UCSD-AML1 (cell line): ENCODE measurements at regions not wholly inside any gene's neighbourhood (a gene's known extent, or its start where the extent isn't known, plus 50 kb on each side); places are given as distances from the start of the nearest gene placed in this dataset.
"Not testable (repeated sequence)": the region's sequence is repeated elsewhere in the genome, so short reads cannot be mapped to it uniquely, and the experiment has no call there.

ENCODE experiments used
- DNase-seq: peaks from one replicate; lab custom pipeline; 2025; ENCODE audit not compliant: unreplicated experiment; lab: John Stamatoyannopoulos, UW

GRCh38 chrX:76774912-76775311 is 347.4 kb downstream of the MAGEE1 start:
- not testable (repeated sequence) for DNase-seq

- no peak for DNase-seq
Observed at GRCh38 chrX:76796311-76796710, 368.8 kb downstream of the MAGEE1 start.

GRCh38 chrX:76802708-76803107 is 375.2 kb downstream of the MAGEE1 start:
- DNase-seq: no peak

- DNase-seq: no peak
Observed at GRCh38 chrX:76815754-76816153, 388.2 kb downstream of the MAGEE1 start.

DNA sequence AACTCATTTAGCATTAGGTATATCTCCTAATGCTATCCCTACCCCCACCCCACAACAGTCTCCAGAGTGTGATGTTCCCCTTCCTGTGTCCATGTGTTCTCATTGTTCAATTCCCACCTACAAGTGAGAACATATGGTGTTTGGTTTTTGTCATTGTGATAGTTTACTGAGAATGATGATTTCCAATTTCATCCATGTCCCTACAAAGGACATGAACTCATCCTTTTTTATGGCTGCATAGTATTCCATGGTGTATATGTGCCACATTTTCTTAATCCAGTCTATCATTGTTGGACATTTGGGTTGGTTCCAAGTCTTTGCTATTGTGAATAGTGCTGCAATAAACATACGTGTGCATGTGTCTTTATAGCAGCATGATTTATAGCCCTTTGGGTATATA is 389.8 kb downstream of the MAGEE1 start:
- not testable (repeated sequence) for DNase-seq

DNA sequence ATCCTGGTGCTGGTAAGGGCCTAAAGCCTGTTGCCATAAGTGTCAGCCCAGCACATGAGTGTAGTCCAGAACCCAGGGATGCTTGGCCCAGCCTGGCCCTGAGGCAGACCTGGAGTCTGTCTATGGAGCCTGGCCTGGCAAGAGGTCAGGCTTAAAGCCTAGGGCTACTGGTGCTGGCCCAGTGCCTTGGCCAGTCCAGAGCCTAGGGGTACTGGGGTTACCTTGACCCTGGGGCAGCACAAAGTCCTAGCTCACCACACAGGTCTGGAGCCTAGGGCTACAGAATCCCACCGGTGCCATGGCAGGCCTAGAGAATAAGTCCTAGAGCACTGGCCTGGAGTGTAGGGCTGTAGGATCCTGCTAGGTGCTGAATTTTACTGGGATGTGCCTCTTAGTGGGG is 393.8 kb downstream of the MAGEE1 start:
- DNase-seq: no peak

- no peak for DNase-seq
Observed at GRCh38 chrX:76827672-76828071, 400.2 kb downstream of the MAGEE1 start.

DNA sequence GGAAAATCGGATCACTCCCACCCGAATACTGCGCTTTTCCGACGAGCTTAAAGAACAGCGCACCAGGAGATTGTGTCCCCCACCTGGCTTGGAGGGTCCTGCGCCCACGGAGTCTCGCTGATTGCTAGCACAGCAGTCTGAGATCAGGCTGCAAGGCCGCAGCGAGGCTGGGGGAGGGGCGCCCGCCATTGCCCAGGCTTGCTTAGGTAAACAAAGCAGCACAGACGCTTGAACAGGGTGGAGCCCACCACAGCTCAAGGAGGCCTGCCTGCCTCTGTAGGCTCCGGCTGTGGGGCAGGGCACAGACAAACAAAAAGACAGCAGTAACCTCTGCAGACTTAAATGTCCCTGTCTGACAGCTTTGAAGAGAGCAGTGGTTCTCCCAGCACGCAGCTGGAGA is 413.4 kb downstream of the MAGEE1 start:
- DNase-seq: not testable (repeated sequence)

DNA sequence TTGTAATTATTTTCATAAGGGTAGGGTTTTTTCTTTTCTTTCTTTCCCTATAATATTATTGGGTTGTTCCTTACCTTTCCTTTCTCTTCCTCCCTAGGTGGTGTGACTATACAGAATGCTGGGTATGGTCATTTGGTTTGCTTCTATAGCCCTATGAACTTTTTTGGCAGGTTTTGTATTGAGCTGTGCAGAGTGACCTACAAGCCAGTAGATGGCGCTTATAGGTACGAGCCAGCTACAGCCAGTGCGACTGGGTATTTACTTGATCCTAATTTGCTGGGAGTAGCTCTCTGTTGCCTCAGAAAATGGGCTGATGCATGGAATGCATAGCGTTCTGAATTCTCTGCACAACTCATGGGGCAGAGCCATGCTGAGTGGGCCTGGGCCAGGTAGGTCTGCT is 423.3 kb downstream of the MAGEE1 start:
- no peak for DNase-seq

- no peak for DNase-seq
Observed at GRCh38 chrX:76862509-76862908, 435.0 kb downstream of the MAGEE1 start.

DNA sequence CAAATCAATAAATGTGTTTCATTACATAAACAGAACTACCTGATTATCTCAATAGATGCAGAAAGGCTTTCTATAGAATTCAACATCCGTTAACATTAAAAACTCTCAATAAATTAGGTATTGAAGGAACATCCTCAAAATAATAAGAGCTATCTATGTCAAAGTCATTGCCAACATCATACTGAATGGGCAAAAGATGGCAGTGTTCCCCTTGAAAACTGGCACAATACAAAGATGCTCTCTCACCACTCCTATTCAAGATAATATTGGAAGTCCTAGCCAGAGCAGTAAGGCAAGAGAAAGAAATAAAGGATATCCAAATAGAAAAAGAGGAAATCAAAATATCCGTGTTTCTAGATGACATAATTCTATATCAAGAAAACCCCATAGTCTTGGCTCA is 466.4 kb downstream of the MAGEE1 start:
- no peak for DNase-seq

GRCh38 chrX:76915836-76916235 is 488.3 kb downstream of the MAGEE1 start:
- DNase-seq: no peak

DNA sequence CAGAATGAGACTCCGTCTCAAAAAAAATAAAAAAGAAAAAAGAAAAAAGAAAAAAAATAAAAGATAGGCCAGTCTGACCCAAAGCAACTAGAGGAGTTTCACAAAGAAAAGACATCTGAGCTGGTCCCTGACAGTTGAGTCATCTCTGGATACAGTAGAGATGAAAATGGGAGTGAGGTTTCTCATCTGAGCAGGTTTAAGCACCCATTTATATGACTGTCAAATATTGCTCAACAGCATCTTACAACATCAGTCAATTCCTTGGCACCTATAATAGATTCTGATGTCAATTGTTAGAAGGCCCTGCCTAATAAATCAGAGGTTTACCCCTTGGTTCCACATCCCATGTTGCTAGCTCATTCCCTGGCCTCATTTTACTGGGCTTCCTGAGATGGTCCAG is 490.5 kb downstream of the MAGEE1 start:
- DNase-seq: no peak

DNA sequence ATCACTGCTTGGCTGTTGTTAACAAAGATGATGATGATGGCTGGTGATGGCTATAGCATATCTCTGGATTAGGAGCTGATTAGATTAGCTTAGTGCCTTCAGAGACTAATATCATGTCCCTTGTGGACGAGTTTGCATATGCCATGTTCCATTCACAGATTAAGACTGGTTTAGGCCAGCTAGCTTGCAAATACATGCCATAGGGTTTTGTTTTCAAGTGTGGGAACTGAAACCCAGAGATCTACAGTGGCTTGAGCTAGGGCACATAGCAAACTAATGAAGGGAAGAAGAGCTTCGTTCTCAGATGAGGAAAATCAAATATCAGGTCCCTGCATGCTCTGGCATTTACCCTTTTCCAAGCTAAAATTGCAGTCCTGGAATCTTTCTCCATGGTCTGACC is 492.3 kb downstream of the MAGEE1 start:
- DNase-seq: no peak

GRCh38 chrX:76920607-76921006 is 493.1 kb downstream of the MAGEE1 start:
- no peak for DNase-seq

GRCh38 chrX:76921176-76921575 is 493.7 kb downstream of the MAGEE1 start:
- DNase-seq: no peak

DNA sequence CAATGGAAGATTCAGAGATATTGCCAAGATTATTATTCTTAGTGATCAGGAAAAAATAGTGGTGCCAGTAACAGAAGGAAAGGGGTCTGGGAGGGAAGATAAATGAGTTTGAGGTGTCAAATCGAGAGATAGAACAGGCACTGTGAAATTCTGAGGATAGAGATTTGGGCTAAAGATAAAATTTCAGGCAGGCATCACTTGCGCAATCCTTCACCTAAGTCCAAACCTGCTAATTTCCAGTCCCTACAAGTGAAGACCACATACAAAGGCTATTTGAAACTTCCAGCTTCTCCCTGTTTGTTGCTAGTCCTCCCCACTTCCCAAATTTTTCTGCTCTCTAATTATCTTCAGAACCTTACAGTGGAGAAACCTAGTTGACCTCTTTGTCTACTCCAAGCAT is 494.6 kb downstream of the MAGEE1 start:
- no peak for DNase-seq

DNA sequence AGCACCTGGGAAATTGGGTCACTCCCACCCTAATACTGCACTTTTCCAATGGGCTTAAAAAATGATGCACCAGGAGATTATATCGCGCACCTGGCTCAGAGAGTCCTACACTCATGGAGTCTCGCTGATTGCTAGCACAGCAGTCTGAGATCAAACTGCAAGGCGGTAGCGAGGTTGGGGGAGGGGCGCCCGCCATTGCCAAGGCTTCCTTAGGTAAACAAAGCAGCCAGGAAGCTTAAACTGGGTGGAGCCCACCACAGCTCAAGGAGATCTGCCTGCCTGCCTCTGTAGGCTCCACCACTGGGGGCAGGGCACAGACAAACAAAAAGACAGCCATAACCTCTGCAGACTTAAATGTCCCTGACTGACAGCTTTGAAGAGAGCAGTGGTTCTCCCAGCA is 497.1 kb downstream of the MAGEE1 start:
- not testable (repeated sequence) for DNase-seq

GRCh38 chrX:76931518-76931917 is 504.0 kb downstream of the MAGEE1 start:
- DNase-seq: no peak

DNA sequence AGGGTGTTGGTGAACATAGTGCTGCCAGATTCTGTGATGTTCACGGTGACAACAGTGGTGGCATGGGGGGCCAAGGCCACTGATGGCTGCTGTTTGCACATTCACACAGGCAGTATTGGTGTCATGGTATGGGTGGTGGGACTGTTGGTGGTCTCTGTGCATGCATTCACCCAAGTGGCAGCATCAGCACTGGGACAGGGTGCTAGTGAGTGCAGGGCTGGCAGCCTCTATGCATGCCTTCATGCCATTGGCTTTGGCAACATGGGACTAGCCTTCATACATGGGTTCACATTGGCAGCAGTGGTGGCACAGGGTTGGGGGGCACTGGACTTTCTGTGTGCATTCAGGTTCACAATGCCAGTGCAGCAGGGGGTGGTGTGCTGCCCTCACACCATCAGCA is 489.7 kb upstream of the FGF16 start:
- DNase-seq: no peak

DNA sequence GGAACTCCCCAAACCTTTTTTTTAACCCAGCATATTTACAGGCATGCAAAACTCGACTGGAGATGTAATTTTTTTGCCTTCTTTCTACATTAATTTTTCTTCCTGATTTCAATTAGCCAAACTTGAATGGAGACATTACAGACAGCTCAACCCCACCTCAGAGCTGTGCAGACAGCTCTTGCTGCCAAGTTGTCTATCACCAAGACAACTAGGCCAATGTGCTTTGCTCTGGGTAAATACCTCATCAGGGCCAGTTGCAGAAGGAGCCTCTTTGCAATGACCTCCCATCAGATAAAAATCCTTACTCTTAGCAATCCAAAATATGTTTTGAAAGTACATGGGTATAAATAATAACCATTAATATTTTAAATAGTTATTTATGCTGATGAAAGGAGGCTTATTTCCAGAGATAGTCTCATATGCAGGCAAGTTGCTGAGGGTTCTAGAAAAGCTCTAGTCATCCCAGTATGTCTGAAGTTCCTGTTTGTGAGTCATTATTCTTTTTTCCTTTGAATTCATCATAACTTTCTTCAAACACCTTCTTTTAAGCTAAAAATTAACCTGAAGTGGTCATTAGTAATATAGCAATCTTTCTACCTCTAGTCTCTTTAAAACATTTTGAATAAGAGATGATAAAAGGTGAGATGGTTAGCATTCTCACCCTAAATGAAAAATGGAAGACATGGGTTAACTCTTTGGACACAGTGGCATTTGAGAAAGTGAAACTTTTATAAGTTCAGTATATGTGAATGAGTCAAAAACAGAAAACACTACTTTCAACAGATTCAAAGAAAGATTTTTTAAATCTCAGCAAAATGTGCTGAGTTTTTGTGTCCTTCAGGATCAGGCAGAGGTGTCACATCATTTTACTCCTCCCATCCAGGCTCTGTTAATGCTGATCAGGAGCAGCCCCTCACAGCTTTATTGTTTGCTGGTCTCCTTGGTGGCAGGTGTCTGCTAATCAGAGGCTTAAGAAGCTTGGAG is 475.5 kb upstream of the FGF16 start:
- DNase-seq: no peak

GRCh38 chrX:76977452-76977851 is 469.7 kb upstream of the FGF16 start:
- DNase-seq: no peak

DNA sequence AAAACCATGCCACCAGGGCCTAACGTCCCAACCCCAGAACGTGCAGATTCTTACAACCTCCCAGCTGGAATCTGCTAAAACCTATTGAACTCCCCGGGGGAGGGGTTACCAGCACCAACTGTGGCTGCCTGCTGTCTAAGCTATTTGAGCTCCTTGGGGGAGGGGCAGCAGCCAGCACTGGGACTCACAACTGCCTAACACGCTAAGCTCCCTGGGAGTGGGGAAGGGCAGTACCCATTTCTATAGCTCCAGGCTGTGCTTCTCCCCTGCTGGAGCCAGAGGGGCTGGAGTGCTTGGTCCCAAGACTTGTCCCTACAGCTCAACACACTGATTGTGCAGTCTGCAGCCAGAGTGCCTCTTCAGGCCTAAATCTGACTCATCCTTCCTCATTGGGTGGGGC is 459.8 kb upstream of the FGF16 start:
- DNase-seq: no peak
